ENCODE measurements at regions not wholly inside any gene's neighbourhood (a gene's known extent, or its start where the extent isn't known, plus 50 kb on each side); places are given as distances from the start of the nearest gene placed in this dataset.

- DNase-seq: no peak
These were observed 368.8 kb upstream of the TSHZ3 start for GRCh38 chr19:31718032-31718431.

DNA sequence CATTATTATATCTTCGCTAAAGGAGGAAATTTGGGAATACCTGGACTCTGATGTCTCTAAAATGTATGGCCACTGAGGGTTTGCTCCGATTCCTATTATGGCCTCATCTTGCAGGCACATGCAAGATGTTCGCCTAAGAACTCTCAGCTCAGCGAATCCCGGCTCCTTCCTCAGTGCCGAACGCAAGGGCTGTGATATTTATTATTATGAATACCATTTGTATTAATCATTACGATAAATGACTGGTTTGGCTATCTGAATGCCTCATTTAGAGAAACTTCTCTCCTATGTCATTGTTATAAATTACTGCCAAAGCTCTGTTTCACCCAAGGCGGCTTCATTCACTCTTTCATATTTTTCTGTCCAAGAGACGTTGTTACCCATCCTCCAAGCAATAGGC is 369.7 kb upstream of the TSHZ3 start:
- DNase-seq: no peak

DNA sequence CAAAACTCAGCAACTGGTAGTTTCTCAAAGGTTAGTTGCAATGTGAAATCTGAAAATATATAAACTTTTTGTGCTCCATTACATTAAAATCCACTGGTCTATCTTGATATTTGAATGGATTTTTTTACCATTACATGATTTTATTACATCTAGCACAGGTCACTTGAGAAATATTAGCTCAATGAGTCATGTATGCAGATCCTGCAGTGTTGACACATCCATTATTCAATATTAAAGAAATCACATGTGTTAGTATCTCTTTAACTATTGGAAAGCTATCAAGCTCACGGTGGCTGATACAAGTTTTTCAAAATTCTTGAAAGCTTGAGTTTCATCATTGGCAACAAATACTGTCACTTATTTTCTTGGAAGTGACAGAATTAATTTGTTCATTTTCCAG is 373.9 kb upstream of the TSHZ3 start:
- DNase-seq: no peak

DNA sequence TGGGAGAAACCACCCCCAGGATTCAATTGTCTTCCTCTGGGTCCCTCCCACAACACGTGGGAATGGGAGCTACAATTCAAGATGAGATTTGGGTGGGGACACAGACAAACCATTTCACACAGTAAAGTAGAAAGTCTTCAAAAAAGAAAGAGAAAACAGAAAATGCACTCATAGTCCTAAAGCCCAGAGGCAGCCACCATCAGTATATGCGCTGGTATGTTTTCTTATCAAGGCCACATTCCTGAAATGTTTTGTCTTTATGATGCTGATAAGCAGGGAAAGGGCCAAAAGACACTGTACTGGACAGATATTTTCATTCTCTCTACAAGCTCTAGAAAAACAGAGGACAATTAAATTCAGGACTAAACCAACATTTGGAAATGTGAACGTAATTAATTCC is 375.8 kb upstream of the TSHZ3 start:
- no peak for DNase-seq

DNA sequence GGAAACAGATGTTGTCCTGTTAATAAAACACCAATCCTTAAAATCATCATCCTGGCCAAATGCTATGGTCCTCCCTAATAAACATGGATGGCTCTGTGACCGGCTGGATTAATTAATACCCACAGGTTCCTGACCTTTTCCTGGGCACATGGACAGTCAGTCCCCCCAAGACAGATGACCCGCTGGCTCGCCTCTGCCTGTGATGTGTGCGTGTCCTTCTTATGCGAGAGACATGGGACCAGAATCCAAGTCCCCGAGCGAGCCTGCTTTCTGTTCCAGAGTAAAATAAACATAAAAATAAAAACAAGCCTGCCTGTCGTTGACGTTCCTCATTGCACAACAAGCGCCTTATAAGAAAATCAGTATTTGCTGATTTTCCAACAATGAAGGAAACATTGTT is 378.3 kb upstream of the TSHZ3 start:
- no peak for DNase-seq

- DNase-seq: no peak
These were observed 381.0 kb upstream of the TSHZ3 start for GRCh38 chr19:31730270-31730669.

DNA sequence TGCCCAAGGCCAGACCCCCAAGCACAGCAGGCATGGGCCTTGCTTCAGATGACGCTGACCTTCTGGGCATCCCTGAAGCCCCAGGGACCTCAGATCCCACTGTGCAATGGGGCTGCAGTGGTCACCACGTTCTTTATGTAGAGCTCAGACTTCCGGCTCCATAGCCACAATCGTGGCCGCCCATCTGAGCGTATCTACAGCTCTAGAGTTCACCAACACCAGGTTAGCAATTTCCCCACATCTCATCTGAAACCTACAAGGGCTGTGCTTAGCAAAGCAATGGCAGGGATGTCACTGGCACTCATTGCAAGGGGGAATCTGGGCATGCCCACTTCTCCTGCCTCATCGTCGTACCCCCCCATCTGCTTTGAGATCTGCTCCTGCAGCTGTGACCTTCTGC is 384.4 kb upstream of the TSHZ3 start:
- DNase-seq: no peak

DNA sequence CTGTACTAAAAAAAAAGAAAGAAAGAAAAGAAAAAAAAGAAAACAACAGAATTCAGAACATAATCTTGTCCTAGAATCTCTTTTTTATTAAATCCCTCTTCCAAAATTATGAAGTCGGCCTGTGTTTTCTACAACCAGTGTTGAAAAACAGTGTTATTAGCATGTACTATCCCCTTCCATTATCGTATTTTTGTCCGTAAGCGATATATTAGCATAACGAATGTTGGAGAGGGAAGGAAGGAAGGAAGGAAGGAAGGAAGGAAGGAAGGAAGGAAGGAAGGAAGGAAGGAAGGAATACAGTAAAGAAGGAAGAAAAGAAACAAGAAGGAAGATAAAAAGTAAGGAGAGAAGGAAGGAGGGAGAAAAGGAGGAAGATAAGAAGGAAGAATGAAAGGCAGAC is 393.0 kb upstream of the TSHZ3 start:
- DNase-seq: no peak

GRCh38 chr19:31745731-31746130 is 396.5 kb upstream of the TSHZ3 start:
- no peak for DNase-seq

DNA sequence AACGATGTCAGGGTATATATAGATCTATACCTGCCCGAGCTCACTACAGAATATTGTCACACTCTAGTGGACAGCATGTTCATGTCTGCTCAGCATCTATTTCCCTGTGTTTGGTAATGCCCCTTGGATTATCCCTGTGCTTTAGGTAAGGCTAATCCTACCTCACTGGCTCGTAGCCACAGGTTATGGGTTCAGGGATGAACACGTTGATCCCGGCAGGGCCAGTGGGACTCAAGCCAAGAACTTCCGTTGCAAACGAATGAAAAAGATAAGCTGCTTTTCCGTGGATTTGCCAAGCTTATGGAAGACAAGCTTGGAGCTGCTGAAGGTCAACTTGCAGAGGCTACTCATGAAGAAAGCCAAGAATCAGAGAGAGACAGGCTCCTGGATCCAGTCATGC is 400.0 kb upstream of the TSHZ3 start:
- no peak for DNase-seq

DNA sequence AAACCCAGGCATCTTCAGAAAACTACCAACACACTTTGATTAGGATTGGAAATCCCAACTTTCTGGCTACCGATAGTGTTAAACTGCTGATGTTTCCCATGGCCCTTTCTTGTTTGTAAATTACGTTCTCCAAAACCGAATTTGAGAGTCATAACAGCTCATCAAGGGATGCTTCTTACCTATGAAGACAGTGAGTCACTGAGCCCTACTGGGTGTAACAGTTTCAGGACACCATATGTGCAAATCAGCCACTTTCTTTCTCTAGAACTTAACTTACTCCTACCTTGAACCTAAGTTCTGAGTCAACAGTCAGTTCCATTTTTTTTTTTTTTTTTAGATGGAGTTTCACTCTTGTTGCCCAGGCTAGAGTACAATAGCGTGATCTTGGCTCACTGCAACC is 410.1 kb upstream of the TSHZ3 start:
- no peak for DNase-seq

- no peak for DNase-seq
These were observed 412.2 kb upstream of the TSHZ3 start for GRCh38 chr19:31761281-31761913.

- DNase-seq: no peak
These were observed 421.0 kb upstream of the TSHZ3 start for GRCh38 chr19:31770223-31770622.

DNA sequence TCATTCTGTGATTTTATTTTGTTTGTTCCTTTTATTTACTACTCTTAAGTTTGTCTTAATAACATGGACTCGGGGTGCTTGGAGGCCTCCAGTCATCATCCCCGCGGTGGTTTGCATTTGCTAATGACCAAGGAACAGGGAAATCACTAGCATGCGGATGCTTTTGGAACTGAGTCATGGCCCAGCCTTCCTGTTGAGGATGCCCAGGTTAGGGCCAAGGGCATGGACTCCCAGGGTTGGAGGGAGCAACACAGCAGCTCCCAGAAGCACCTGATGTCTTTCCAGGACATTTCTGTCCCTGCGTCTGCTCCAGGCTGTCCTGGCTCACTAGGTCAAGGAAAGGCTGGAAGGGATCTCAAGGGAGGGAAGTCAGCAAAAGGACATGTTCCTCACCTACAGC is 423.7 kb upstream of the TSHZ3 start:
- no peak for DNase-seq

DNA sequence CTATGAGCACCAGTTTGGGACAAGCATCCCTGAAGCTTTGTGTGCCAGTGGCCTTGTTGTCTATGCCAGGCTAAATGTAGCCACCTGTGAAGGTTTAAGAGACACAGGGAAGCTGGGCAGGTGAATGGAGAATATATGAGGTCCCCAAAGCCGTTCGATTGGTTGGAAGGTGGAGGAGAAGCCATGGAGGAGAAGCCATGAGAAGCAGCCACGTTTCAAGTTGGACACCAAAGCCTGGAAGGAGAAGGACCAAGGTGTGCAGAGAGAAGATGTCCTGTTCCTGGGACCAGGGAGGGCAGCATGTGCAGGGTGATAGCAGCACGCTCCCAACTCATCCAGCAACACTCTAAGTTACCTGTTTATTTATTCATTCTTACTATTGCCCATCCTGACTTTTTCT is 432.3 kb upstream of the TSHZ3 start:
- no peak for DNase-seq

- DNase-seq: no peak
These were observed 434.4 kb upstream of the TSHZ3 start for GRCh38 chr19:31783592-31783991.

- no peak for DNase-seq
These were observed 435.4 kb upstream of the TSHZ3 start for GRCh38 chr19:31784671-31785101.

DNA sequence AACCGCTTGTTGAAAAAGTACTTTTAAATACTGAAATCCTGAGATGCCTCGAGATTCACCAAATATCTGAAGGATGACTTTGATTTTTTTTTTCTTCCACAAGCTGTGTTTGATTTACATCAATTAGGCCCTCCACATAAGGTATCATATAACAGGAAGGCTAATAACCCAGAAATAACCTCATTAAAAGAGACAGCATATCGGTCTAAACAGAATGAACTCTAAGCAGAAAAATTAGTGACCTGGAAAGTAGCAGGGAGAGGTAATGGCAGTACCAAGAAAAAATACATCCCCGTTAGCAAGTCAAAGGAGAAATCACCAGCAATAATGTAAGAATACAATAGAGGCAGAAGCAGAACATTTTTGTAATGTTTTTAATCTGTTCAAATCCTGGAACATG is 452.4 kb upstream of the TSHZ3 start:
- no peak for DNase-seq

- DNase-seq: no peak
These were observed 454.7 kb upstream of the TSHZ3 start for GRCh38 chr19:31803835-31804446.

DNA sequence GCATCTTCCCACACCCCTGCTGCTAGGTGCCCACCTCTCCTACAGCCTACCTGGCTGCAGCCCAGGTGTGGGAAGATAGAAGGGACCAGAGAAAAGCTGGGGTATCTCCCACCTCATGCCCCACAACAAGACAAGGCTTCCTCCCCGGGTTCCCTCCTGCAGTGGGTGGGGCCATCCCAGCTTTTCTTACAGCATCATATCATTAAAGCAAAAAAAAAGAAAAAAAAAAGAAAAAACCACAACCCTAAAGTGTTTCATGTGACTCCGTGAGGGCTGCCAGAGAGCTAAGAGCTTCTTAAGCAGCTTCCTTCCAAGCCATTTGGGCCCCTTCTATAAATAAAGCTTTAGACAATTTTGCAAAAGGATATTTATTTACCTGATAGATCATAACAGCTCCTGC is 455.4 kb upstream of the TSHZ3 start:
- no peak for DNase-seq

- no peak for DNase-seq
These were observed 461.4 kb upstream of the TSHZ3 start for GRCh38 chr19:31810536-31811109.

- no peak for DNase-seq
These were observed 468.9 kb upstream of the TSHZ3 start for GRCh38 chr19:31817971-31818797.

- DNase-seq: no peak
These were observed 469.5 kb upstream of the TSHZ3 start for GRCh38 chr19:31818798-31819105.

DNA sequence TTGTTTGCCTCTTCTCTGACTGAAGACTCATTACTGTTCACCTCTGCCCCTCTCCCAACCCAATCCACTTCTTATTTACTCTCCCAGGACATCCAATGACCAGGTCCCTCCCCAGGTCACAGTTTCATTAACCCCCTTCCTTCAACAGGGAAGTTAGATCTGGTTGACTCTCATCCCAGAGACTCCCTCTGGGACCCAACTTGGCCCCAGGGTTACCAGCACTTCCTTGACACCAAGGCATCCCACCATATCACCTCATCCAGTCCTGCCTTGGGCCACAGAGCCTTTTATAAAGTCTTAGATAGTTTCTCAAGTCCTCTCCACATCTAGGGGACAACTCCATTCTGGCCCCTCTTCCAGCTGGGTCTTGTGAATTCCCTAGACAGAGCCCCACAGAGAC is 470.6 kb upstream of the TSHZ3 start:
- DNase-seq: no peak

Data from activated T-cell treated with anti-CD3 and anti-CD28 coated beads for 4 hours (primary cell).